Right renal pelvis (tissue), 4 donors: ENCODE measurements at regions not wholly inside any gene's neighbourhood (a gene's known extent, or its start where the extent isn't known, plus 50 kb on each side); places are given as distances from the start of the nearest gene placed in this dataset.

Experiments used
- DNase-seq, 4 donors: peaks; one replicate each; pipeline ENCODE4 v3.0.0-alpha.2; 2013; ENCODE audit warnings: low read depth in 4 of 4, low spot score in 3 of 4, missing footprints in 1 of 4

- no peak for DNase-seq
These were observed 105.8 kb downstream of the ICOS start for GRCh38 chr2:204042401-204042800.

DNA sequence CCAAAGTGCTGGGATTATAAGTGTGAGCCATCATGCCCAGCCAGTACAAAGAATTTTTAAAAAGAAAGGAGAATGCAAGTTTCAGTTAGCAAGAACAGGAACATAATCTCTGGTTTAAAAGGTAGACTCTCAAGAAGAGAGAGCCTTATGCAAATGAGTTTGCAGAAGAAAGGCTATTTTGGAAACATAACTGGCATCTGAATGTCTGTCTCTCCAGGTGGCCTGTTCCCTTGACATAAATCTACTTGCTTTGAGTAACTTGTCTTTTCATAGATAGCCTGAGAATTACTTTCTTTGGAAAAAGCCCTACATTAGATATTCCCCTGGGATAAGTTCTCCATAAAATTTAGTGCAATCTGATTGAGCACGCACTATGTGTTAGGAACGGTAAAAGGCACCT, 109.6 kb downstream of the ICOS start:
- DNase-seq, result no peak

DNA sequence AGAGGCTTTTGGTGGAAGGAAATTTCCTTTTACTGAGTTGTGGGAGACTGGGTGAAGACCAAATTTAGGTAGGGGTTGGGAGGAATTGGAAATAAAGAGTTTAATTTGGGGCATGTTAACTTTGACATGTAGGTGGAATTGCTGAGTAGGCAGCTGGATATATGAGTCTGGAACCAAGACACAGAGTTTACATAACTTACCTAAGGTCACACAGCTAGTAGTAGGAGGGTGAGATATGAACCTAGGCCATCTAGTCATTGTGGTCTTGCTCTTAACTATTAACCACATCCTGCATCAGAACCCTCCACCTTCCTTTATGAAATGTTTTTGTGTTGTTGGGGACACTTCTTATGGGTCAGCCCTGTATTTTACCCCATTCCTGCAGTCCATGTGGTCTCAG, 113.1 kb downstream of the ICOS start:
- no peak for DNase-seq

DNA sequence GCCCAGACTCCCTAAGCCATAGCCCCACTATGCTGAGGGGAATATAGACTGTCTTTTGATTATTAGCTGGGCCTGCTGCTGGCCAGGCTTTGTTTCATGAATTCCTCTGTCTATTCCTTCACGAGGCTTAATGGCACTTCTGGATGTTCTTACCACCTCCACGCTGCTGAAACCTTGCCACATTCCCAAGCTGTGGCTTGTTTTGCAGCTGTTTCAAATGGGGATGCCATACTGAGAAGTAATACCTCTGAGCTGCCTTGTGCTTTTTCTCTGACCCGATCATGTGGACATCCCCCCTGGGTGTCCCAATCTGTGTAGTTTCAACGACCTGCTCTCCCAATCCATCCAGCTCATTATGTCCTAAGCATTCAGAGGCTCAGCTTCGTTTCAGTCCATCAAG, 114.1 kb downstream of the ICOS start:
- no peak for DNase-seq

DNA sequence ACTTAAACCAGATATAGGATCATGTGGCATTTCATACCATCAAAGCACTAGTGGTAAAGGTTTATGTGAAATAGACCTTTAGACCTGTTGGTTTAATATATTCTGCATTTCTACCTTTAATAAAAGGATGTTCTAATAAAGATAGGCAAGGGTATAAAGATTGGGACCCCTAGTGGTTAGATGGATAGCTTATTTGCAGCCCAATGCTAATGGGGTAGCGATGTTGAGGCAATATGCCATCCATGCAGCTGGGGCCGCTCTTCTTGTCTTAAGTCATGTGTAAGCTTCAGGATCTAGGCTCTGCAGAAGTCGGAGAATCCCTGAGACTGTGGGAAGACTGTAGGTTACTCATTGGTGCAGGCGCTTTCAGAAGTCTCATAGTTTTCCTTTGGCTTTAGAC, 114.9 kb downstream of the ICOS start:
- no peak for DNase-seq

- no peak for DNase-seq
These were observed 115.5 kb downstream of the ICOS start for GRCh38 chr2:204051984-204052556.

- DNase-seq, result no peak
These were observed 122.5 kb downstream of the ICOS start for GRCh38 chr2:204059016-204059415.

- no peak for DNase-seq
These were observed 124.3 kb downstream of the ICOS start for GRCh38 chr2:204060841-204061240.

GRCh38 chr2:204061241-204061640, 124.7 kb downstream of the ICOS start:
- no peak for DNase-seq

DNA sequence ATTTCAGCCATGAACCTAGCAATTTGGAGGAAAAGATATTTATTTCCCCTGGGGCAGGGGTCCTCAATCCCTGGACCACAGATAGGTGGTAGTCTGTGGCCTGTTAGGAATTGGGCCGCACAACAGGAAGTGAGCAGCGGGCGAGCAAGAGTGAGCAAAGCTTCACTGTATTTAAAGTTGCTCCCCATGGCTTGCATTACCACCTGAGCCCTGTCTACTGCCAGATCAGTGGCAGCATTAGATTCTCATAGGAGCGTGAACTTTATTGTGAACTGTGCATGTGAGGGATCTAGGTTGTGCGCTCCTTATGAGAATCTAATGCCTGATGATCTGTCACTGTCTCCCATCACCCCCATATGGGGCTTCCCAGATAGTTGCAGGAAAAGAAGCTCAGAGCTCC, 127.6 kb downstream of the ICOS start:
- DNase-seq, result no peak

GRCh38 chr2:204065566-204065965, 129.0 kb downstream of the ICOS start:
- DNase-seq, result no peak

DNA sequence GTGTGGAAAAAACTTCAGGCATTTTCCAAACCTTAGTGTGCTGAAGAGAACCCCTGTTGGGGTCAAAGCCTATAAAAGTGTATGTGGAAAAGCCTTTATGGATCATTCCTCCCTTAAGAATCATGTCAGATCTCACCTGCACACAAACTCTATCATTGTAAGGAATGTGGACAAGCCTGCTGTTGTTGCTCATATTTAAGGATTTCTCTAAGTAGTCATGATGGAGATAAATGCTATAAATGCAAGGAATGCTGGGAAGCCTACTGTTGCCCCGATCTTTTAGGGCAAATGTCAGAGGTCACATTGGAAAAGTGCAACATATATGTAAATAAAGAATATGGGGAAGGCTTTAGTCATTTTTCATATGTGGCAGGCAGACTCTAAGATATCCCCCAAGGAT, 129.5 kb downstream of the ICOS start:
- DNase-seq, result no peak

- DNase-seq, result no peak
These were observed 133.2 kb downstream of the ICOS start for GRCh38 chr2:204069804-204070203.

GRCh38 chr2:204072443-204073324, 136.1 kb downstream of the ICOS start:
- peak in 1 of 4 donors; percentile 5 for DNase-seq

- DNase-seq, result no peak
These were observed 137.9 kb downstream of the ICOS start for GRCh38 chr2:204074456-204074855.

DNA sequence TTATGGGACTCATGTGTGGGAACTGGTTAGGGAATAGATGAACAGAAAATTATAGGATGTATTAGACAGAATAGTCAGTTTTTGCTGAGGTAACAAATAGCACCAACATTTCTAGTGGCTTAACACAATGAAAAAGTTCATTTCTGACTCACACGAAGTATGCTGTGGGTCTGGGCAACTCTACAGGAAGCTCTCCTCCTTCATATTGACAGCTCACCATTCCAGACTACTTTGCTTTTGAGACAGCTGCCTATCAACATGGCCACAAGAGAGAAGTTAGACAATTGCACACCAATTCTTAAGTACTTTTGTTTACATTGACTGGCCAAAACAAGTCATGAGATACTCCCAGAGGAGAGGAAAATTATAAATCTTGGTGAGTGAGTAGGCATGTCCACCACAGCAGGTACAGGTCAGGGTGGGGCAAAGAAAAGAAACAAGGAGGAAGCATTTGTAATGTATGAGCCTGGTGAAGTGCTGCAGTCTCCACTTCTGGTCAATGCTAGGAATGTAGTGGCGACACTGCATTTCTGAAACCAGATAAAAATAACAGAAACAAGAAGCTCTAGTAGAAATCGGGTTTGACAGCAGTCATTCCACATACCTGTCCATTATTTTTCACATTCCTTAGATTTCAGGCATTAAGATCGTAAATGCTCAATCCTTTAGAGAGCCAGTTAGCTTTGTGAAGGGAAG, 141.6 kb downstream of the ICOS start:
- DNase-seq, result no peak

DNA sequence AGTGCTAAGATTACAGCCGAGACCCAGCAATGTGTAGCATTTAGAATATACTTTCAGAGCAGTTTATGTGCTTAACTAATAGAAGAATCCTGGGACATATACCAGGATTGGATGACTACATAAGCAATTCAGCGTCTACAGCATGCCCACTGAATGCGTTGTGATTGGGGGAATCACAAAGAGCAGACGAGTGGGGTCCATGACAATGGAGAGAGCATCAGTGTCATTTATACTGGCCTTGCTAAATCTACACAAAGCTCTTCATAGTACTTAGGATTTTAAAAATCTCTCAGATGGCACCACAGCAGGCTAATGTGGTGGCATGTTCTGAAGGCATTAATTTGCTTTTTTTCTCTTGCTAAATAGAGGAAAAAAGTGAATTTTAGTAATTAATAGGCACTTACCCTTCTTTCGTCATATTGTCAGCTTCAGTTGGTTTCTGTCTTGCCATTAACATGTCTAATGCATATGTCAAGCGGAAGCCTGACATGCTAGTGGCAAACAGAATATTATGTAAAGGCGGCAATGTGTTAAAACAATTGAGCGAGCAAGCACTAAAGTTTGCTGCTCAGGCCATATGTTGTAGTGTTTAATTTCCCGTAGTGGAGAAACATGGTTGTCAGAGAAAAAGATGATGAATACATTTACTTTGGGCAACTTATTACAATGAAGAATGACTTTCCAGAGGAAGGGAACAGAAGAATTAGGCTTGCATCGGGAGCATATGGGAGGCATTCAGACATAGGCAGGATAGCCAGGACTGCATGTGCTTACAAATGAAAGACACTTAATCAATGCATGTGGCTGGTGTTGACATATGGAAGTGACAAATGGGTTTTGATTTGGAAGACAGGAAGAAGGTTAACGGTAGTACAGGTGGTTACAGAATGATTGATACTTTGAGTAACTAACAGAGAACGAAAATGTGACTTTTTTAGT, 145.2 kb downstream of the ICOS start:
- no peak for DNase-seq

GRCh38 chr2:204086167-204086566, 149.6 kb downstream of the ICOS start:
- no peak for DNase-seq

DNA sequence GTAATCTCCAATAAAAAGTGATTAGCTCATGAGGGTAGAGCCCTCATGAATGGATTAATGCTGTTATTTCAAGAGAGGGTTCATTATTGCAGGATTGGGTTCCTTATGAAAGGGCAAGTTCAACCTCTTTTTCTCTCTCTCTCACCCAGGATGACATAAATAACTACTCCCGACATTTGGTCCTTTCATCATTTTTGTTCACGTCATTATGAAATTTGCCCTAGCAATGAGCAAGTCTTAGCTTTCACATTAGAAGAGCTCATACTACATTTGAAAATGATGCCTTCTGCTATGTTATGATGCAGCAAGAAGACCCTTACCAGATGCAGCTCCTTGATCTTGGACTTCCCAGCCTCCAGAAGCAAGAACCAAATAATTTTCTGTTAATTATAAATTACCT, 152.5 kb downstream of the ICOS start:
- no peak for DNase-seq

- DNase-seq, result no peak
These were observed 153.0 kb downstream of the ICOS start for GRCh38 chr2:204089574-204089973.

- DNase-seq, result no peak
These were observed 153.5 kb downstream of the ICOS start for GRCh38 chr2:204090021-204090420.
